H1 (cell line): ENCODE measurements at regions not wholly inside any gene's neighbourhood (a gene's known extent, or its start where the extent isn't known, plus 50 kb on each side); places are given as distances from the start of the nearest gene placed in this dataset.

Source experiments
- CTCF ChIP-seq, 3 experiments: IDR thresholded peaks; 1 replicate in 2 of 3; 2 replicates in 1 of 3; pipeline versions ENCODE4 v1.5.1 to v1.6.1; 2011; ENCODE audit warnings: low read length in 3 of 3, mild to moderate bottlenecking in 3 of 3, inconsistent platforms in 2 of 3, low read depth in 1 of 3, moderate library complexity in 1 of 3; ENCODE audit not compliant: insufficient read depth in 1 of 3; ENCODE audit errors: control extremely low read depth in 1 of 3
- EZH2 ChIP-seq: fragments of 200-600 bp; sonication (generic); IDR thresholded peaks from 2 replicates; pipeline ENCODE4 v1.7.1; 2012; ENCODE audit warnings: low read depth, mild to moderate bottlenecking, moderate library complexity, low read length, inconsistent platforms; ENCODE audit not compliant: severe bottlenecking
- POLR2AphosphoS5 ChIP-seq: IDR thresholded peaks from 2 replicates; pipeline ENCODE4 v1.6.1; 2011; ENCODE audit warnings: low read depth, low read length
- SP1 ChIP-seq: IDR thresholded peaks from 2 replicates; pipeline ENCODE4 v1.6.1; 2011; ENCODE audit warnings: low read depth, low read length
- SUZ12 ChIP-seq: fragments of 200-600 bp; sonication (generic); IDR thresholded peaks from 2 replicates; pipeline ENCODE4 v1.6.1; 2012; ENCODE audit warnings: mild to moderate bottlenecking, inconsistent platforms, low read length, moderate library complexity, mixed read lengths

- TF ChIP-seq CTCF (IDR thresholded peaks at IDR 0.05; ENCODE audit: control extremely low read depth in 1 of 3, insufficient read depth in 1 of 3, low read depth in 1 of 3, low read length in 3 of 3) (no peak), EZH2 (no peak), SP1 (no peak), SUZ12 (no peak), POLR2AphosphoS5 (no peak)
Measured at GRCh38 chr1:5480906-5481305, 511.3 kb downstream of the NPHP4 start.
